ENCODE measurements at regions not wholly inside any gene's neighbourhood (a gene's known extent, or its start where the extent isn't known, plus 50 kb on each side); places are given as distances from the start of the nearest gene placed in this dataset.
A peak's percentile ranks its signal among the peaks of the same experiment; 100 is the strongest.
"Not testable (repeated sequence)": the region's sequence is repeated elsewhere in the genome, so short reads cannot be mapped to it uniquely, and the experiment has no call there.

- no peak for DNase-seq (ENCODE audit: low read depth)
- no peak for TF ChIP-seq CTCF (conservative IDR thresholded peaks at IDR 0.05; ENCODE audit: low read depth, low read length)
- H3K4me3 ChIP-seq (ENCODE audit: low read length): no peak overlapping the region
Measured at GRCh38 chr16:58850019-58850677, 116.0 kb upstream of the GOT2 start.

GRCh38 chr16:58848662-58849002, 114.5 kb upstream of the GOT2 start:
- H3K4me3 ChIP-seq (ENCODE audit: low read length): no peak overlapping the region
- TF ChIP-seq CTCF (conservative IDR thresholded peaks at IDR 0.05; ENCODE audit: low read depth, low read length): no peak
- DNase-seq (ENCODE audit: low read depth): no peak

GRCh38 chr16:58847902-58848661, 114.0 kb upstream of the GOT2 start:
- no peak overlapping the region for H3K4me3 ChIP-seq (ENCODE audit: low read length)
- TF ChIP-seq CTCF (conservative IDR thresholded peaks at IDR 0.05; ENCODE audit: low read depth, low read length): no peak
- peak; percentile 68 for DNase-seq (ENCODE audit: low read depth)

GRCh38 chr16:58846226-58846625, 112.1 kb upstream of the GOT2 start:
- not testable (repeated sequence) for H3K4me3 ChIP-seq (ENCODE audit: low read length); DNase-seq (ENCODE audit: low read depth)

GRCh38 chr16:58843675-58844074, 109.6 kb upstream of the GOT2 start:
- DNase-seq (ENCODE audit: low read depth): no peak
- TF ChIP-seq CTCF (conservative IDR thresholded peaks at IDR 0.05; ENCODE audit: low read depth, low read length): peak; percentile 38
- H3K4me3 ChIP-seq (ENCODE audit: low read length): no peak overlapping the region

- no peak for TF ChIP-seq CTCF (conservative IDR thresholded peaks at IDR 0.05; ENCODE audit: low read depth, low read length)
- no peak for DNase-seq (ENCODE audit: low read depth)
- no peak overlapping the region for H3K4me3 ChIP-seq (ENCODE audit: low read length)
Measured at GRCh38 chr16:58842746-58843145, 108.6 kb upstream of the GOT2 start.

GRCh38 chr16:58842156-58842555, 108.0 kb upstream of the GOT2 start:
- no peak for DNase-seq (ENCODE audit: low read depth)
- no peak overlapping the region for H3K4me3 ChIP-seq (ENCODE audit: low read length)
- TF ChIP-seq CTCF (conservative IDR thresholded peaks at IDR 0.05; ENCODE audit: low read depth, low read length): no peak
